Keratinocyte (primary cell): ENCODE measurements at regions not wholly inside any gene's neighbourhood (a gene's known extent, or its start where the extent isn't known, plus 50 kb on each side); places are given as distances from the start of the nearest gene placed in this dataset.

Experiments
- CTCF ChIP-seq, 3 experiments: IDR thresholded peaks in 1 of 3; conservative IDR thresholded peaks in 1 of 3; optimal IDR thresholded peaks in 1 of 3; 2 replicates in 2 of 3; 3 replicates in 1 of 3; pipeline versions ENCODE3 to v1.5.1; 2011; ENCODE audit warnings: low read length in 3 of 3, mild to moderate bottlenecking in 3 of 3, moderate library complexity in 2 of 3, control low read depth in 1 of 3, inconsistent platforms in 1 of 3; ENCODE audit not compliant: insufficient read depth in 2 of 3; ENCODE audit errors: extremely low read depth in 1 of 3
- EZH2 ChIP-seq: IDR thresholded peaks from one replicate; pipeline ENCODE4 v1.6.1; 2012; ENCODE audit warnings: inconsistent platforms, mild to moderate bottlenecking, low read length, moderate library complexity

- TF ChIP-seq CTCF (optimal IDR thresholded peaks at IDR 0.05 in 1 of 3, IDR thresholded peaks at IDR 0.05 in 1 of 3, conservative IDR thresholded peaks at IDR 0.05 in 1 of 3; ENCODE audit: extremely low read depth in 1 of 3, insufficient read depth in 2 of 3, low read length in 3 of 3) = no peak
- TF ChIP-seq EZH2 = no peak
Observed at GRCh38 chr1:115467790-115468189, 129.7 kb upstream of the NGF start.
